Common myeloid progenitor, CD34-positive (primary cell): ENCODE measurements at regions not wholly inside any gene's neighbourhood (a gene's known extent, or its start where the extent isn't known, plus 50 kb on each side); places are given as distances from the start of the nearest gene placed in this dataset.
"Not testable (repeated sequence)": the region's sequence is repeated elsewhere in the genome, so short reads cannot be mapped to it uniquely, and the experiment has no call there.

ENCODE experiments used
- CTCF ChIA-PET: fragments of 350-600 bp; sonication (Branson Sonifier 250); formaldehyde crosslinking; loops from one replicate; lab custom pipeline; 2021; ENCODE audit warnings: antibody characterized with exemption; lab: Charles Lee
- POLR2A ChIA-PET: fragments of 350-600 bp; sonication (Branson Sonifier 250); formaldehyde crosslinking; loops from one replicate; lab custom pipeline; 2021; ENCODE audit warnings: antibody characterized with exemption; lab: Charles Lee
- DNase-seq, 3 donors: peaks; one replicate each; pipeline versions ENCODE4 v3.0.0 to v3.0.0-alpha.2; 2013
- H3K27ac ChIP-seq, 2 experiments: 1 replicate in 1 of 2; 2 replicates in 1 of 2; pipeline ENCODE4 v1.7.0; 2013; ENCODE audit warnings: inconsistent platforms in 2 of 2, low read length in 2 of 2, mild to moderate bottlenecking in 2 of 2, low read depth in 1 of 2, moderate library complexity in 1 of 2; ENCODE audit not compliant: severe bottlenecking in 2 of 2, insufficient read depth in 1 of 2, poor library complexity in 1 of 2
- H3K27me3 ChIP-seq, 5 experiments: replicated peaks in 2 of 5; 1 replicate in 3 of 5; 2 replicates in 2 of 5; pipeline versions ENCODE4 v1.6.1 to v1.7.0; 2013; ENCODE audit warnings: low read length in 4 of 5, mild to moderate bottlenecking in 2 of 5, moderate library complexity in 2 of 5, inconsistent platforms in 1 of 5; ENCODE audit not compliant: insufficient read depth in 5 of 5, control insufficient read depth in 4 of 5
- H3K36me3 ChIP-seq, 4 experiments: 1 replicate in 2 of 4; 2 replicates in 2 of 4; pipeline versions ENCODE4 v1.6.1 to v1.7.0; 2013; ENCODE audit warnings: low read length in 3 of 4, control low read depth in 1 of 4, mild to moderate bottlenecking in 1 of 4; ENCODE audit not compliant: control insufficient read depth in 4 of 4, insufficient read depth in 4 of 4
- H3K4me1 ChIP-seq, 4 experiments: 1 replicate in 3 of 4; 2 replicates in 1 of 4; pipeline versions ENCODE4 v1.6.1 to v1.7.1; 2013; ENCODE audit warnings: low read length in 3 of 4, mild to moderate bottlenecking in 3 of 4, control low read depth in 1 of 4, inconsistent platforms in 1 of 4, moderate library complexity in 1 of 4; ENCODE audit not compliant: control insufficient read depth in 4 of 4, insufficient read depth in 4 of 4; ENCODE audit errors: control extremely low read depth in 1 of 4
- H3K4me3 ChIP-seq, 7 experiments: 1 replicate in 4 of 7; 2 replicates in 3 of 7; pipeline versions ENCODE4 v1.5.1 to v1.7.0; 2013; ENCODE audit warnings: mild to moderate bottlenecking in 7 of 7, low read length in 6 of 7, moderate library complexity in 6 of 7, inconsistent platforms in 2 of 7, low read depth in 2 of 7, control low read depth in 1 of 7; ENCODE audit not compliant: insufficient read depth in 4 of 7, control insufficient read depth in 1 of 7; ENCODE audit errors: extremely low read depth in 1 of 7
- H3K9me3 ChIP-seq, 5 experiments: 1 replicate in 4 of 5; 2 replicates in 1 of 5; pipeline versions ENCODE4 v1.6.1 to v1.7.1; 2013; ENCODE audit warnings: low read length in 4 of 5, mild to moderate bottlenecking in 2 of 5, inconsistent platforms in 1 of 5, low read depth in 1 of 5, moderate library complexity in 1 of 5; ENCODE audit not compliant: control insufficient read depth in 4 of 5, insufficient read depth in 2 of 5; ENCODE audit errors: control extremely low read depth in 1 of 5
- WGBS: methylation state at CpG from one replicate; pipeline ENCODE4 v1.1.5; 2013; ENCODE audit not compliant: insufficient coverage; 5-methylcytosine and 5-hydroxymethylcytosine counted together

DNA sequence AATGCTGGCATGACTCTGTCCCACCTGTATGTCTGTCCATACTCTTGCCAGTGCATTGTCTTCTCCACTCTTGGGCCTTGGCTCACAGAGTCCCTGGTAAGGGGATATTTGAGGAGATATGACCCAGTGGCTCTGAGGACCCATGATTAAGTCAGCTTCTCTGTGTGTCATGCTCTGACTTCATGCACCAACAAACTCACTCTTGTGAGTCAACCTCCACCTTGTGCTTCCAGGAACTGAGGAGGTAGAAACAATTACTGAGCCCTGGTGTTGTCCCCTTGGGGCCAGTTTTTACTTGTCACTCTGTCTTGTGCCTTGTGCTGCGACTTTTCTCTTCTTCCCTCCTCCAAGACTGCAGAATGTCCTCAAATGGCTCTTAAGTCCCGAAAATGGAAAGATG is 127.1 kb downstream of the ABHD5 start:
- CTCF ChIA-PET = no interaction called here
- Histone ChIP-seq H3K36me3 (no peaks in the 10 kb centered on the region), H3K9me3 (no peaks in the 10 kb centered on the region), H3K4me1 (peaks cover 0 to 5% (median 1%) of the 10 kb centered on the region in 4 experiments), H3K4me3 (no peak overlapping the region), H3K27me3 (no peaks in the 10 kb centered on the region), H3K27ac (no peak overlapping the region)
- 93% methylated on average over 2 of the region's 2 CpGs for WGBS
- no peak for DNase-seq
- POLR2A ChIA-PET = no interaction called here

- DNase-seq = no peak
- POLR2A ChIA-PET = no interaction called here
- Histone ChIP-seq H3K36me3 (no peaks in the 10 kb centered on the region), H3K27ac (no peak overlapping the region), H3K4me3 (no peak overlapping the region), H3K27me3 (no peaks in the 10 kb centered on the region), H3K4me1 (peaks cover 0 to 5% (median 1%) of the 10 kb centered on the region in 4 experiments), H3K9me3 (no peaks in the 10 kb centered on the region)
- CTCF ChIA-PET = no interaction called here
These were observed 127.5 kb downstream of the ABHD5 start for GRCh38 chr3:43818229-43818628.

DNA sequence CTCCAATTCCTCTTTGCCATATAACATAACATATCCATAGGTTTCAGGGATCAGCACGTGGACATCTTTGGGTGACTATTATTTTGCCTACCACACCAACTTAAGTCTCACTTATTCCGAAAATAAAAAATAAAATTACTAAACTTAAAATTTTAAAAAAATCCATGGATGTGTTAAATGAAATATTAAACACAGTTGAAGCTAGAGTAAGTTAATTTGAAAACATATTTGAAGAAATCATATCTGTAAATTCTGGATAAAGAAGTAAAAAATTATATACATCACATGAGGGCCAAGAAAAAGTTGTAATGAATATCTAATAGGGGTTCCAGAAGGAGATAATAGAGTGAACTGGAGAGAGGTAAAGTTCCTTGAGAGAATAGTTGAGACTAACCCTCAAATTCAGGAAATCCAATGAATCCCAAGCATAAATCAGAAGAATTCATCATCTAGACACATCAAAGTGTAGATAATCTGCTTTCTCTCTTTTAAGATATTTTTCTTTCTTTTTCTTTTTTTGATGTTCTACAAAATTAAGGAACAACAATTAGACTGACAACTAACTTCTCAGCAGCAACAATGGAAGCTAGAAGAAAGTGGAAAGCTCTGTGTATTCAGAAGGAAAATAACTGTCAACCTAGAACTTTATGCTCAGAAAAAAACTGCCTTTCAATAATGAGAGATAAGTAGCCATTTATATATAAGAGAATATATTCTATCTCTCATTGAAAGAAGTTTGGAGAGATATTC is 147.4 kb downstream of the ABHD5 start:
- no peak overlapping the region for H3K27ac ChIP-seq
- no peak overlapping the region for H3K4me3 ChIP-seq
- POLR2A ChIA-PET = no interaction called here
- peaks cover 3 to 31% (median 8%) of the 10 kb centered on the region in 5 experiments for H3K9me3 ChIP-seq
- no peaks in the 10 kb centered on the region for H3K27me3 ChIP-seq
- WGBS = no CpG with 5 or more reads among the region's 2 CpGs
- H3K4me1 ChIP-seq = peaks cover 0 to 6% (median 2%) of the 10 kb centered on the region in 4 experiments
- CTCF ChIA-PET = interaction anchor here (1.1 to 1.2 kb wide), 2 partner anchors 13 to 53 kb away, joined by 3 read pairs; no protein-coding TSS in a partner anchor
- no peaks in the 10 kb centered on the region for H3K36me3 ChIP-seq
- DNase-seq = peak in 1 of 3 donors; percentile 17

- POLR2A ChIA-PET = no interaction called here
- CTCF ChIA-PET = interaction anchor here (1.1 to 1.2 kb wide), 2 partner anchors 14 to 54 kb away, joined by 3 read pairs; no protein-coding TSS in a partner anchor
These were observed 148.1 kb downstream of the ABHD5 start for GRCh38 chr3:43838877-43839276.

DNA sequence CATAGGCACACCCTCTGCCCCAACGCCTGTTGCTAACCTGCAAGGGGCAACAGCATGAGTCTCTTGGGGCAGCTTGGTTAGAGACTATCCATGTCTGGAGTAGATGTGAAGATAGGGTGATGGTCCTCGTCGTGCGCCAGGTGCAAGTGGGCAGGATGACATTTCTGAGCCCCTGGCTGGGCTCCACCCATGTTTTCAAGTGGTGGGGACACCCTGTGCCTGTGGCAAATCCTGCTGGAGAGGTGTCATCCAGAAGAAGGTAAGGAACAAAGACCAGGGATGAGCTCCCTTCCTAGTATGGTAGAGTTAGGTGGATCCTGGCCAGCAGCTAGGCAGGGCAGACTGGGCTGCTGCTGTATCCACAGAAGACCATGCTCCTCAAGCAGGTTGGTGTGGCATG is 152.6 kb downstream of the ABHD5 start:
- WGBS = 100% methylated on average over 4 of the region's 4 CpGs
- ChIA-PET CTCF (interaction anchor here (1.0 to 5.0 kb wide), 2 partner anchors 13 to 20 kb away, joined by 3 to 33 read pairs; no protein-coding TSS in a partner anchor), POLR2A (no interaction called here)
- Histone ChIP-seq H3K4me3 (no peak overlapping the region), H3K27me3 (peaks cover 0 to 4% (median 0%) of the 10 kb centered on the region in 5 experiments), H3K36me3 (no peaks in the 10 kb centered on the region), H3K4me1 (no peaks in the 10 kb centered on the region), H3K27ac (no peak overlapping the region), H3K9me3 (peaks cover 0 to 25% (median 12%) of the 10 kb centered on the region in 5 experiments)
- no peak for DNase-seq

More at GRCh38 chr3:43838877-43839276, 148.1 kb downstream of the ABHD5 start:
- DNase-seq = no peak
- H3K9me3 ChIP-seq = peaks cover 3 to 31% (median 8%) of the 10 kb centered on the region in 5 experiments
- H3K36me3 ChIP-seq = no peaks in the 10 kb centered on the region
- no CpG with 5 or more reads among the region's 1 CpG for WGBS
- no peak overlapping the region for H3K27ac ChIP-seq
- peaks cover 0 to 4% (median 0%) of the 10 kb centered on the region in 5 experiments for H3K27me3 ChIP-seq
- no peak overlapping the region for H3K4me3 ChIP-seq
- H3K4me1 ChIP-seq = peaks cover 0 to 6% (median under 1%) of the 10 kb centered on the region in 4 experiments

DNA sequence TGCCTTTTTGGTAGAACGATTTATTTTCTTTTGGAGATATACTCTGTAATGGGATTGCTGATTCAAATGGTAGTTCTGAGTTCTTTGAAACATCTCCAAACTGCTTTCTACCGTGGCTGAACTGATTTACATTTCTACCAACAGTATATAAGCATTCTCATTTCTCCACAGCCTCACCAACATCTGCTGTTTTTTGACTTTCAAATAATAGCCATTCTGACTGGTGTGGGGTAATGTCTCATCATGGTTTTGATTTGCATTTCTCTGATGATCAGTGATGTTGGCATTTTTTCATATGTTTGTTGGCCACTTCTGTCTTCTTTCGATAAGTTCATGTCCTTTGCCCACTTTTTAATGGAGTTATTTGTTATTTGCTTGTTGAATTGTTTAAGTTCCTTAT is 154.0 kb downstream of the ABHD5 start:
- H3K27ac ChIP-seq = no peak overlapping the region
- H3K9me3 ChIP-seq = peaks cover 0 to 20% (median 5%) of the 10 kb centered on the region in 5 experiments
- ChIA-PET POLR2A (no interaction called here), CTCF (interaction anchor here (5.0 kb wide), 1 partner anchor 11 kb away, joined by 33 read pairs; no protein-coding TSS in a partner anchor)
- DNase-seq = no peak
- H3K4me3 ChIP-seq = no peak overlapping the region
- H3K4me1 ChIP-seq = no peaks in the 10 kb centered on the region
- 83% methylated on average over 2 of the region's 3 CpGs for WGBS
- no peaks in the 10 kb centered on the region for H3K36me3 ChIP-seq
- H3K27me3 ChIP-seq = peaks cover 0 to 4% (median 0%) of the 10 kb centered on the region in 5 experiments

- WGBS = no CpG with 5 or more reads among the region's 1 CpG
- DNase-seq, H3K36me3 ChIP-seq, POLR2A ChIA-PET, H3K4me1 ChIP-seq, H3K27ac ChIP-seq, H3K4me3 ChIP-seq, H3K27me3 ChIP-seq: not testable (repeated sequence)
- CTCF ChIA-PET = interaction anchor here (0.7 to 5.0 kb wide), 2 partner anchors 10 to 16 kb away, joined by 4 to 33 read pairs; no protein-coding TSS in a partner anchor
- peaks cover 0 to 14% (median 5%) of the 10 kb centered on the region in 5 experiments for H3K9me3 ChIP-seq
These were observed 154.8 kb downstream of the ABHD5 start for GRCh38 chr3:43845553-43845952.
